ENCODE measurements at regions not wholly inside any gene's neighbourhood (a gene's known extent, or its start where the extent isn't known, plus 50 kb on each side); places are given as distances from the start of the nearest gene placed in this dataset.

GRCh38 chr11:109267293-109268095 lies 154.5 kb upstream of the C11orf87 start:
- Histone ChIP-seq H3K36me3 (ENCODE audit: low read depth) (no peaks in the 10 kb centered on the region), H3K27me3 (ENCODE audit: insufficient read depth, poor library complexity, severe bottlenecking) (no peaks in the 10 kb centered on the region), H3K4me3 (ENCODE audit: severe bottlenecking) (no peak overlapping the region), H3K9me3 (ENCODE audit: severe bottlenecking) (peaks cover 3% of the 10 kb centered on the region), H3K27ac (ENCODE audit: poor library complexity, severe bottlenecking) (no peak overlapping the region), H3K4me1 (ENCODE audit: insufficient read depth, poor library complexity, severe bottlenecking) (no peaks in the 10 kb centered on the region)
- ATAC-seq (ENCODE audit: low read depth) (peak; percentile 14; the same call in 1 of the 3 replicates), DNase-seq (ENCODE audit: low spot score) (no peak)
- no peak for TF ChIP-seq CTCF (IDR thresholded peaks at IDR 0.05; ENCODE audit: poor library complexity, severe bottlenecking)

- DNase-seq (ENCODE audit: low spot score): no peak
- Histone ChIP-seq H3K27me3 (ENCODE audit: insufficient read depth, poor library complexity, severe bottlenecking) (no peaks in the 10 kb centered on the region), H3K27ac (ENCODE audit: poor library complexity, severe bottlenecking) (no peak overlapping the region), H3K4me3 (ENCODE audit: severe bottlenecking) (no peak overlapping the region), H3K9me3 (ENCODE audit: severe bottlenecking) (no peaks in the 10 kb centered on the region), H3K36me3 (ENCODE audit: low read depth) (no peaks in the 10 kb centered on the region), H3K4me1 (ENCODE audit: insufficient read depth, poor library complexity, severe bottlenecking) (no peaks in the 10 kb centered on the region)
- no peak for TF ChIP-seq CTCF (IDR thresholded peaks at IDR 0.05; ENCODE audit: poor library complexity, severe bottlenecking)
- no peak for ATAC-seq (ENCODE audit: low read depth)
These were observed 146.1 kb upstream of the C11orf87 start for GRCh38 chr11:109275931-109276330.

- TF ChIP-seq CTCF (IDR thresholded peaks at IDR 0.05; ENCODE audit: poor library complexity, severe bottlenecking): no peak
- DNase-seq (ENCODE audit: low spot score) (no peak), ATAC-seq (ENCODE audit: low read depth) (no peak)
- Histone ChIP-seq H3K36me3 (ENCODE audit: low read depth) (no peaks in the 10 kb centered on the region), H3K9me3 (ENCODE audit: severe bottlenecking) (no peaks in the 10 kb centered on the region), H3K27me3 (ENCODE audit: insufficient read depth, poor library complexity, severe bottlenecking) (no peaks in the 10 kb centered on the region), H3K4me3 (ENCODE audit: severe bottlenecking) (no peak overlapping the region), H3K4me1 (ENCODE audit: insufficient read depth, poor library complexity, severe bottlenecking) (no peaks in the 10 kb centered on the region), H3K27ac (ENCODE audit: poor library complexity, severe bottlenecking) (no peak overlapping the region)
These were observed 136.5 kb upstream of the C11orf87 start for GRCh38 chr11:109285465-109285864.

GRCh38 chr11:109291553-109291952 lies 130.4 kb upstream of the C11orf87 start:
- Histone ChIP-seq H3K4me3 (ENCODE audit: severe bottlenecking) (no peak overlapping the region), H3K9me3 (ENCODE audit: severe bottlenecking) (no peaks in the 10 kb centered on the region), H3K36me3 (ENCODE audit: low read depth) (no peaks in the 10 kb centered on the region), H3K27me3 (ENCODE audit: insufficient read depth, poor library complexity, severe bottlenecking) (no peaks in the 10 kb centered on the region), H3K4me1 (ENCODE audit: insufficient read depth, poor library complexity, severe bottlenecking) (no peaks in the 10 kb centered on the region), H3K27ac (ENCODE audit: poor library complexity, severe bottlenecking) (no peak overlapping the region)
- DNase-seq (ENCODE audit: low spot score) (no peak), ATAC-seq (ENCODE audit: low read depth) (no peak)
- no peak for TF ChIP-seq CTCF (IDR thresholded peaks at IDR 0.05; ENCODE audit: poor library complexity, severe bottlenecking)

- no peak for DNase-seq (ENCODE audit: low spot score)
- TF ChIP-seq CTCF (IDR thresholded peaks at IDR 0.05; ENCODE audit: poor library complexity, severe bottlenecking): no peak
- no peaks in the 10 kb centered on the region for H3K9me3 ChIP-seq (ENCODE audit: severe bottlenecking)
- H3K4me3 ChIP-seq (ENCODE audit: severe bottlenecking): no peak overlapping the region
- no peak overlapping the region for H3K27ac ChIP-seq (ENCODE audit: poor library complexity, severe bottlenecking)
- H3K27me3 ChIP-seq (ENCODE audit: insufficient read depth, poor library complexity, severe bottlenecking): no peaks in the 10 kb centered on the region
- H3K4me1 ChIP-seq (ENCODE audit: insufficient read depth, poor library complexity, severe bottlenecking): no peaks in the 10 kb centered on the region
- H3K36me3 ChIP-seq (ENCODE audit: low read depth): no peaks in the 10 kb centered on the region
- ATAC-seq (ENCODE audit: low read depth): no peak
These were observed 123.1 kb upstream of the C11orf87 start for GRCh38 chr11:109298865-109299264.
